ENCODE measurements at regions not wholly inside any gene's neighbourhood (a gene's known extent, or its start where the extent isn't known, plus 50 kb on each side); places are given as distances from the start of the nearest gene placed in this dataset.
"Not testable (repeated sequence)": the region's sequence is repeated elsewhere in the genome, so short reads cannot be mapped to it uniquely, and the experiment has no call there.

GRCh38 chr1:184854496-184855140 lies 100.0 kb upstream of the EDEM3 start:
- peak; percentile 35 for DNase-seq (ENCODE audit: low read depth)

- no peak for DNase-seq (ENCODE audit: low read depth)
These were observed 99.4 kb upstream of the EDEM3 start for GRCh38 chr1:184854036-184854435.

- no peak for DNase-seq (ENCODE audit: low read depth)
These were observed 97.4 kb upstream of the EDEM3 start for GRCh38 chr1:184851822-184852746.

GRCh38 chr1:184843732-184844495 lies 89.3 kb upstream of the EDEM3 start:
- no peak for DNase-seq (ENCODE audit: low read depth)

DNA sequence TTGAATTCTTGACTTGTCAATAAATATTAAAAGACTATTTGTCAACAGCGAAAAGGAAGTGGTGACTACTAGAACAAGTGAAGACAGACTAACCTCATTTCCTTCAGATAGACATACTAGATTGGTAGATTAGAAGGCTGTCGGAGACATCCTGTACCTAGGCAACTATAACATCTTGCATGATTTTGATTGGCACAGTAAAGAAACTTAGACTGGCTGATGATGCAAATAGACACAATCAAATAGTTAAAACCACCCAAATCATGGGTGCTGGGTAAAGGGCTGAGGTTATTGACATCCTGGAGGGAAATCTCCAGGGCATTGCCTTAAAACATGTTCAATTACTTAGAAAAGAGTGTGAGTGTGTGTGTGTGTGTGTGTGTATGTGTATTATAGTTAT lies 85.9 kb upstream of the EDEM3 start:
- no peak for DNase-seq (ENCODE audit: low read depth)

- DNase-seq (ENCODE audit: low read depth) = peak; percentile 97
These were observed 83.9 kb upstream of the EDEM3 start for GRCh38 chr1:184838504-184838951.

- no peak for DNase-seq (ENCODE audit: low read depth)
These were observed 82.6 kb upstream of the EDEM3 start for GRCh38 chr1:184836934-184837895.

- DNase-seq (ENCODE audit: low read depth) = no peak
These were observed 81.5 kb upstream of the EDEM3 start for GRCh38 chr1:184836141-184836540.

DNA sequence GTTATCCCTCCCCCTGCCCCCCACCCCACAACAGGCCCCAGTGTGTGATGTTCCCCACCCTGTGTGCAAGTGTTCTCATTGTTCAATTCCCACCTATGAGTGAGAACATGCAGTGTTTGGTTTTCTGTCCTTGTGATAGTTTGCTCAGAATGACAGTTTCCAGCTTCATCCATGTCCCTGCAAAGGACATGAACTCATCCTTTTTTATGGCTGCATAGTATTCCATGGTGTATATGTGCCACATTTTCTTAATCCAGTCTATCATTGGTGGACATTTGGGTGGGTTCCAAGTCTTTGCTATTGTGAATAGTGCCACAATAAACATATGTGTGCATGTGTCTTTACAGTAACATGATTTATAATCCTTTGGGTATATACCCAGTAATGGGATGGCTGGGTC lies 79.3 kb upstream of the EDEM3 start:
- not testable (repeated sequence) for DNase-seq (ENCODE audit: low read depth)

DNA sequence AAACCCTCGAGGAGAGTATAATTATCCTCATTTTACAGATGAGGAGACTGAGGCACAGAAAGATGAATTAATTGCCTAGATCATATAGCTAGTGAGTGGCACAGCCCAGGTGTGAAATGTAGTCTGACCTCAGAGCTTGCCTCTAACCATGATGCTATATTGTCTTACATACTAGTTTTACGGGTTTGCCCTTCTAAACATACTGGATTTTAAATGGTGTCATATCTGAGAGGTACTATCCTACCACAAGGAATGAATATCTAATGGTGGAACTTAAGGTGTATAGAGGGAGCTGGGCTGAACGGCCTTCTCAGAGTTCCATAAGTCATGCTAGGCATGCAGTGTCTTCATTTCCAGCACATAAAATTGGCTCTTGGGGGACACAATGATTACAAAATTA lies 77.9 kb upstream of the EDEM3 start:
- DNase-seq (ENCODE audit: low read depth) = no peak

GRCh38 chr1:184829496-184829895 lies 74.8 kb upstream of the EDEM3 start:
- DNase-seq (ENCODE audit: low read depth) = not testable (repeated sequence)

DNA sequence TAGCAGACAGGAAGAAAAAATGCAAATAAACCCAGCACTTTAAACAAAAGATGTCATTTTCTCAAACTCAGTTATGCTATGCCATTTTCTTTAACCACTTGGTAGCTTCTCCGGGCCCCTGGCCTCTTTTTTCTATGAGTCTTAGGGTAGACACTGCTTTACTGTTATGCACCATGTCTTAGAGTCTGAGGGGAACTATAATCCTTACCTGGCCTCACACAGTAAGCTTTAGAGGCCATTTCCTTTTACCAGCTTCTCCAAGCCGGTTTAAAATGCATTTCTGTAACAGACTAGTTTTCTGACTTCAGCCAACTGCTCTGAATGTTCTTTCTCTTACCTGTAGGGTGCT lies 73.7 kb upstream of the EDEM3 start:
- no peak for DNase-seq (ENCODE audit: low read depth)

DNA sequence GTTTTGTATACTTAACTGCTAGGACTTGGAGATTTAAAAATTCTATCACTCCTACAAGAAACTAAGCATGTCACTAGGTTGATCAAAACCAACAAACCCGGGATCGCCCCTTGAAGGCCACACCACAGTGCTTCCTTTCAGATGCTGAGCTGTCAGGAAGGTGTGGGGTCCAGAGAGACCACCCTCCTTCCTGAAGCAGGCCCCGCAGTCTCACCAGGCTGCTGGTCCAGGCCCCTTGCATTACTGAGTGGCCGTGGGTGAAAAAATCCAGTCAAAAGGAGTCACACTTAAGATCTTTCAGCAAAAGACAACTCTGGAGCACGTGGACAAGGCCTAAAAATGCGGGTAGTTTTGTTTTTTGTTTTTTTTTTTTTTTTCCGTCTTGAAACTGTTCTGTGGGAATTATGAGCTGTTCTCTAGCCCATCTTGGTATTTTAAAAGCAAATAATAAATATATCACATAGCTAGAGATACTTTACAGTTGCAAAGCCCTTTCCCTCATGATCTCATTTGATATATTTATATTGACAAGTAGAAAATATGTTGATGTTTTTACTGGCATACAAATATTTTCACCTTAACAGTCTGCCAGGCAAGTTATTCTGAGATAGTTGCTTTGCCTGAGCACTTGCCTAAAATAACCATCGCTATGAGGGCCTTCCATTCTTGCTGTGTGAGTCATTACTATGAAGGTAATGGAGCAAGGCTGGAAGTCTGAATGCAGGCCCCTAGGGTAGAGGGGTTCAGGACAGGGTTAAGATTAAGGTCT lies 73.1 kb upstream of the EDEM3 start:
- no peak for DNase-seq (ENCODE audit: low read depth)

GRCh38 chr1:184826001-184826400 lies 71.3 kb upstream of the EDEM3 start:
- DNase-seq (ENCODE audit: low read depth) = no peak

DNA sequence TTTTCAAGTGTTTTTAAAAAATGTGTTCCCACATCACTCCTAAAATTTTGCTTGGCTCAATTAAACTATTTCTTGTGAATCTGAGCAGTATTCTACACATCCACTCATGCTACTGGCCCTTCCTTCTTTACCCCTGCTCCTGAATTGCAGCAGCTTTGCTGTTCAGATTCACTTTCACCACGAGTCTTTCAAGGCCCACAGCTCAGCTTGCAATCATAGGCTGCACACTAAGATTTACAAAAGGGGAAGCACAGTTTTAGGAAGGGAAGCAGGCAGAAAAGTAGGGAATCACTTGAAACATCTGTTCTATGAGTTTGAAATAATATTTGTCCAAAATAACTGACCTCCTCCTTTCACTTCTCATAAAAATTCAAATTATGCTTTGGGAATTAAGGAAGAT lies 70.9 kb upstream of the EDEM3 start:
- DNase-seq (ENCODE audit: low read depth) = no peak

GRCh38 chr1:184824691-184825323 lies 70.1 kb upstream of the EDEM3 start:
- DNase-seq (ENCODE audit: low read depth) = no peak

DNA sequence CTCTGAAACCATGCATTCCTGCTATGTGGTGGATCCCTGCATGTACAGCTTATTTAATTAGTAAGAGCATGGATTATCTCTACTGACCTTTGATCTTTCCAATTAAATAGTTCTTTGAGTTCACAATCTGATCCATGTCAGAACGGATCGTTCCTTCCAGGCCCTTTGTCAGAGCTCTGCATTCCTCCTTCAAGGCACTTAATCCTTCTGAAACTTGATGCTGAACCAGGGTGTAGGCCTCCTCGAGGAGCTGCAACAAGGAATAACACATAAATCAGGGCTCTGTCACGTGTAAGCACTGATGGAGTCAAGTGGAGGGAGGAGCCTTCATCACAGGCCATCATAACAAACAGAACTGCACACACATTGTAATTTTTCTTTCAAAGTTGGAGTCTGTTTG lies 68.4 kb upstream of the EDEM3 start:
- DNase-seq (ENCODE audit: low read depth) = no peak

DNA sequence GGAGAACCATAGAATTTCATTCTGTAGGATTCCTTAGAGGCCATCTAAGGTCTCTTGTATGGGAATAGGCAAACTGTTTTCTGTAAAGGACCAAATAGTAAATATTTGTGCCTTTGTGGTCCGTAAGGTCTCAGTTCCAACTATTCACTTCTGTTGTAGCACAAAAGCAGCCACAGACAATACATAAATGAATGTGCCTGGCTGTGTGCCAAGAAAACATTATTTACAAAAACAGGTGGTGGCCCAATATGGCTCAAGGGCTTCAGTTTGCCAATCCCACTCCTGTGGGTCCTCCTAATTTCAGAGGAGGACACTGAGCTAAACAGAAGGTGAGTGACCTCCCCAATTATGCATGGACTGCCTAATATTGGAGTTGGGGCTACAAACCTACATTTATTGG lies 67.6 kb upstream of the EDEM3 start:
- no peak for DNase-seq (ENCODE audit: low read depth)

DNA sequence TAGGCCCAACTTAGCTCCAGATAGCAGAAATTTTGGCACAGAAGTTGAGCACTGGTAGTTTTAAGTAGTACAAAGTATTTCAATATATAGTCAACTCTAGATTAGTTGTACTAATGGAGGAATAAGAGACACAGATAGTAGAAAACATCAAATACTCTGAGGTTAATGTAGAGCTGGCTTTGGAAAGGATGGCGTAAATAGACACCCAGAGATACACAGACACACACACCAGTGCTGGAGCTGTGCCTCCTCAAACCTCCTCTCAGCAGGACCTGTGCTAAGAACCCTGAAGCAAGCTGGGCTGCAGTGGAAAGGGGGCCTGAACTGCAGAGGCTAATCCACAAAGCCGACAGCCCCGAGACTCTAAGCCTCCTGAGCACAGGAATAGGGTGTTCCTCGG lies 67.0 kb upstream of the EDEM3 start:
- DNase-seq (ENCODE audit: low read depth) = no peak

- DNase-seq (ENCODE audit: low read depth) = no peak
These were observed 66.3 kb upstream of the EDEM3 start for GRCh38 chr1:184820956-184821355.

Measured in GM04504 (cell line).